ENCODE measurements at regions not wholly inside any gene's neighbourhood (a gene's known extent, or its start where the extent isn't known, plus 50 kb on each side); places are given as distances from the start of the nearest gene placed in this dataset.

DNA sequence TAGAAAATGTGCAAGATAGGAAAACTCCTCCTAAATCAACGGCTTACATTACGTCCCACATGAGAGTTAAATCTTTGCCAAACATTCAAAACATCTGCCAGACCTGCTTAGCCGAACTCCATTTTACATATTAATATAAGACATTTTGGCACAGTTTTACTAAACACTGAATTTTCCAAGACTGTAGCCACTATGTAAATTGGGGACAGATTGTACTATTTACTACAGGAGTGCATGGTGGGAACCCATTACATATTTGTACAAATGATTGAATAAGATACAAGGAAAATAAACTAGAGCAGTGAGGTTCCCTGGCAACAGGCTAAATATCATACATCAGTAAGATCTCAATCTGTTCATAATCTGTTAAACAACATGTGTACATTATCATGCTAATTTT lies 1234.4 kb downstream of the KCNT2 start:
- no peak for DNase-seq (ENCODE audit: low read depth)
- no peak overlapping the region for H3K4me3 ChIP-seq (ENCODE audit: low read depth, low read length)
- TF ChIP-seq, protein P1, sequence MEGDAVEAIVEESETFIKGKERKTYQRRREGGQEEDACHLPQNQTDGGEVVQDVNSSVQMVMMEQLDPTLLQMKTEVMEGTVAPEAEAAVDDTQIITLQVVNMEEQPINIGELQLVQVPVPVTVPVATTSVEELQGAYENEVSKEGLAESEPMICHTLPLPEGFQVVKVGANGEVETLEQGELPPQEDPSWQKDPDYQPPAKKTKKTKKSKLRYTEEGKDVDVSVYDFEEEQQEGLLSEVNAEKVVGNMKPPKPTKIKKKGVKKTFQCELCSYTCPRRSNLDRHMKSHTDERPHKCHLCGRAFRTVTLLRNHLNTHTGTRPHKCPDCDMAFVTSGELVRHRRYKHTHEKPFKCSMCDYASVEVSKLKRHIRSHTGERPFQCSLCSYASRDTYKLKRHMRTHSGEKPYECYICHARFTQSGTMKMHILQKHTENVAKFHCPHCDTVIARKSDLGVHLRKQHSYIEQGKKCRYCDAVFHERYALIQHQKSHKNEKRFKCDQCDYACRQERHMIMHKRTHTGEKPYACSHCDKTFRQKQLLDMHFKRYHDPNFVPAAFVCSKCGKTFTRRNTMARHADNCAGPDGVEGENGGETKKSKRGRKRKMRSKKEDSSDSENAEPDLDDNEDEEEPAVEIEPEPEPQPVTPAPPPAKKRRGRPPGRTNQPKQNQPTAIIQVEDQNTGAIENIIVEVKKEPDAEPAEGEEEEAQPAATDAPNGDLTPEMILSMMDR (IDR thresholded peaks at IDR 0.05; ENCODE audit: insufficient read depth, low read depth, low read length) = no peak

DNA sequence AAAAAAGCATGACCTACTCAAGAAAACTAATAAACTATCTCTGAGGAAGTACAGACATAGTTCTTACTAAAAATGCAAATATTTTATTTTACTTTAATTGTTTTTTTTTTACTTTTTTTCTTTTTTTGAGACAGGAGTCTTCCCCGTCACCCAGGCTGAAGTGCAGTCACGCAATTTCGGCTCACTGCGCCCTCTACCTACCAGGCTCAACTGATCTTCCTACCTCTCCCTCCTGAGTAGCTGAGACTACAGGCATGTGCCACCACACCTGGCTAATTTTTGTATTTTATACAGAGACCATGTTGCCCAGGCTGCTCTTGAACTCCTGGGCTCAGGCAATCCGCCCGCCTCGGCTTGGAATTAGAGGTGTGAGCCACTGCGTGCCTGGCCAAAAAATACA lies 1263.1 kb downstream of the KCNT2 start:
- TF ChIP-seq, protein P1 (IDR thresholded peaks at IDR 0.05; ENCODE audit: insufficient read depth, low read depth, low read length) = no peak
- no peak overlapping the region for H3K4me3 ChIP-seq (ENCODE audit: low read depth, low read length)
- DNase-seq (ENCODE audit: low read depth) = no peak

DNA sequence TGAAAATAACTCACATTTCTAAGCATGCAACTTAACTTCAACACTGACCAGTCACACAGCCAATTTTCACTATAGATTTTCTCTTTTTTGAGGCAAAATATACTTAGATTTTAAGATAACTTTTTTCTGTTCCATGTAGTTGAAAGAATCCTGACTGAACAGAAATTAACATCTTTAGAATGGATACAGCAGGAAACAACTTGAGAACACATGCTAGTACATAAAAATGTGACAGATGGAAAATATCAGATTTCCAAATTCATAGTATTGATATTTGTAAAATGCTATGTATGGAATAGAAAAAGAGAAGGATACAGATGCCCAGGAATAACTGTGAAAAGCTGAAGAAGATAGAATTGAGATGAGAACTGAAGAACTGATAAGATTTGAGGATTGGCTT lies 1270.6 kb downstream of the KCNT2 start:
- no peak for DNase-seq (ENCODE audit: low read depth)
- H3K4me3 ChIP-seq (ENCODE audit: low read depth, low read length) = no peak overlapping the region
- TF ChIP-seq, protein P1 (IDR thresholded peaks at IDR 0.05; ENCODE audit: insufficient read depth, low read depth, low read length) = no peak

DNA sequence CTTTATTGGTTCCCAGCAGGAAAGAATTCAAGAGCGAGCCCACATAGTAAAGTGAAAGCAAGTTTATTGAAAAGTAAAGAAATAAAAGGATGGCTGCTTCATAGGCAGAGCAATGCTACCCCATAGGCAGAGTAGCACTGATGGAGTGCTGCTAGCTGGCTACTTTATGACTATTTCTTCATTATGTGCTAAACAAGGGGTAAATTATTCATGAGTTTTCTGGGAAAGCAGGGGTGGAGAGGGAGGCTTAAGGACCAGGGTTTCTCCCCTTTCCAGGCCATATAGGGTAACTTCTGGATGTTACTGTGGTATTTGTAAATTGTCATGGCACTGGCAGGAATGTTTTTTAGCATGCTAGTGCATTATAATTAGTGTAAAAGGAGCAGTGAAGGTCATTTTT lies 1271.4 kb downstream of the KCNT2 start:
- no peak for DNase-seq (ENCODE audit: low read depth)

DNA sequence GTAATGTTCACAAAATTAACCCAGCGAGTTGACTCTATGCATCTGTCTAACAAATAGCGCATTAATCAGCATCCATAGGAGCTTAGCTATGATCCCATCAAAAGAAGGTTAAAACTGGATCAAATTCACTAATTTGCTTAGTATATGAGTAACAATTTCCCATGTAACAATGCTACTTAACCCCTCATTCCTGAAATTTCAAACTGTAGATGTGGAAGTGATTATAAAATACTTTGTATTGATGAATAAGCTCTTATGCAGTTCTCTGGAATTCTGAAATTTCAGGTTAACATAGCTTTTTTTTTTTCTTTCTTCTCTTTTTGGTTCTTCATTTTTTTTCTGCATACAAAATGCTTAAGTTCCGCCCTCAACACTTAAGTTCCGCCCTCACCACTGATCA lies 1272.7 kb downstream of the KCNT2 start:
- TF ChIP-seq, protein P1 (IDR thresholded peaks at IDR 0.05; ENCODE audit: insufficient read depth, low read depth, low read length) = no peak
- no peak for DNase-seq (ENCODE audit: low read depth)

More for the DNA sequence above, 1271.4 kb downstream of the KCNT2 start:
- no peak overlapping the region for H3K4me3 ChIP-seq (ENCODE audit: low read depth, low read length)
- TF ChIP-seq, protein P1 (IDR thresholded peaks at IDR 0.05; ENCODE audit: insufficient read depth, low read depth, low read length) = no peak

DNA sequence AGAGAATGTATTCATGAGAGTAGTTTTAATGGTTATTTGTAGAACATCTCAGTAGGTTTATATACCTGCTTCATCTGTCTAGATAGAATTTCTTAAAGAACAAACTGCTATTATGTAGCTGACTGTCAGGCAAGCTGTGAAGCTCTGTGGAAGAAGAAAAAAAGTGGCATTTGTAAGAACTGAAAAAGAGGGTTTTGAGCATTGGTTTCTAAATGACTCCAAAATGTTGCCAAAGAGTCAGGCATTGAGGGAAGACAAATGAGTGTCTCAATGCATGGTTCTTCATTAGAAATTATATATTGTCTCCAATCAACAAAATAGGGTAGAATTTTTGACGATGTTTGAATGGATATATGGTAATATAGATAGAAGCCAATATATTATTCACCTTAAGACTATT lies 1276.1 kb downstream of the KCNT2 start:
- TF ChIP-seq, protein P1 (IDR thresholded peaks at IDR 0.05; ENCODE audit: insufficient read depth, low read depth, low read length) = no peak
- H3K4me3 ChIP-seq (ENCODE audit: low read depth, low read length) = no peak overlapping the region
- no peak for DNase-seq (ENCODE audit: low read depth)

More for the DNA sequence above, 1272.7 kb downstream of the KCNT2 start:
- H3K4me3 ChIP-seq (ENCODE audit: low read depth, low read length) = no peak overlapping the region

DNA sequence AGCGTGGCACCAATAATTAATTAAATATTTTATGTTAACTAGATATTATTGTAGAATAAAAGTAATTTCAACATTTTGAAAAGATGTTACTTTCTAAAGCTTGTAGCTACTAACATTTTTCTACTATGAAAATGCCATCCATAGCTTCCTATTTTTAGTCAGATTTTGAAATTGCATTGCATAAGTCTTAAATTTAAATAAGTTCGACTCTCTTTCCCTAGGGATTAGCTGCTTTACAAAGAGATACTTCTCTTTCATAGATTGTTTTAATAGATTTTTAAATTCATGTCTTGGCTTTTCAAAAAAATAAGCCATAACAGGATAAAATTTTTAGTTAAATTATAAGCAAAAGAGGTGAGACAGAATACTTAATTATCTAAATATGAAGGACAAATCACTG lies 1279.6 kb downstream of the KCNT2 start:
- TF ChIP-seq, protein P1 (IDR thresholded peaks at IDR 0.05; ENCODE audit: insufficient read depth, low read depth, low read length) = no peak
- no peak overlapping the region for H3K4me3 ChIP-seq (ENCODE audit: low read depth, low read length)
- no peak for DNase-seq (ENCODE audit: low read depth)

All from fibroblast of villous mesenchyme (primary cell).